ENCODE measurements at regions not wholly inside any gene's neighbourhood (a gene's known extent, or its start where the extent isn't known, plus 50 kb on each side); places are given as distances from the start of the nearest gene placed in this dataset.

- TF ChIP-seq, protein P1, sequence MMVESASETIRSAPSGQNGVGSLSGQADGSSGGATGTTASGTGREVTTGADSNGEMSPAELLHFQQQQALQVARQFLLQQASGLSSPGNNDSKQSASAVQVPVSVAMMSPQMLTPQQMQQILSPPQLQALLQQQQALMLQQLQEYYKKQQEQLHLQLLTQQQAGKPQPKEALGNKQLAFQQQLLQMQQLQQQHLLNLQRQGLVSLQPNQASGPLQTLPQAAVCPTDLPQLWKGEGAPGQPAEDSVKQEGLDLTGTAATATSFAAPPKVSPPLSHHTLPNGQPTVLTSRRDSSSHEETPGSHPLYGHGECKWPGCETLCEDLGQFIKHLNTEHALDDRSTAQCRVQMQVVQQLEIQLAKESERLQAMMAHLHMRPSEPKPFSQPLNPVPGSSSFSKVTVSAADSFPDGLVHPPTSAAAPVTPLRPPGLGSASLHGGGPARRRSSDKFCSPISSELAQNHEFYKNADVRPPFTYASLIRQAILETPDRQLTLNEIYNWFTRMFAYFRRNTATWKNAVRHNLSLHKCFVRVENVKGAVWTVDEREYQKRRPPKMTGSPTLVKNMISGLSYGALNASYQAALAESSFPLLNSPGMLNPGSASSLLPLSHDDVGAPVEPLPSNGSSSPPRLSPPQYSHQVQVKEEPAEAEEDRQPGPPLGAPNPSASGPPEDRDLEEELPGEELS (CRISPR knock-in tag; IDR thresholded peaks at IDR 0.05; ENCODE audit: borderline replicate concordance): no peak
- no peak for TF ChIP-seq GTF2F1 (IDR thresholded peaks at IDR 0.05; ENCODE audit: low read depth, low read length)
Observed at GRCh38 chr7:54115028-54115763, 427.0 kb upstream of the VSTM2A start.
